ENCODE measurements at regions not wholly inside any gene's neighbourhood (a gene's known extent, or its start where the extent isn't known, plus 50 kb on each side); places are given as distances from the start of the nearest gene placed in this dataset.

DNA sequence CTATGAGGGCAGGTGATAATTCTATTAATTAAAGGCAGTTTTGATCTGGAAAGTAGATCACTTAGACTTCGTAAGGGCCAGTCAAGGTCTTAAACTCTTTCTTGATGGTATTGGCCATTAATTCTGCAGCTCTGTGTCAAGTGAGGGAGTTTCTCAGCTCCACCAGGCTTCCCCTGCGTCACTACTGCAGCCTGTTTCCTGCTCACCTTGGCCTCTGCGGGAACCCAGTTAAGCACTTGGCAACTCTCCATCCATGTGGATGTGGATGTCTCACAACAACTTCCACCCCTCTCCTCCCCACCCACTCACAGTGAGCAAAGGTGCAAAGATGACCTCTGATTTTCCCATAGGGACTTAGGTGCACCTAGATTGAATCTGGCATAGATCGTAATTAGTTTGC lies 191.6 kb downstream of the PLK2 start:
- TF ChIP-seq, protein P1, sequence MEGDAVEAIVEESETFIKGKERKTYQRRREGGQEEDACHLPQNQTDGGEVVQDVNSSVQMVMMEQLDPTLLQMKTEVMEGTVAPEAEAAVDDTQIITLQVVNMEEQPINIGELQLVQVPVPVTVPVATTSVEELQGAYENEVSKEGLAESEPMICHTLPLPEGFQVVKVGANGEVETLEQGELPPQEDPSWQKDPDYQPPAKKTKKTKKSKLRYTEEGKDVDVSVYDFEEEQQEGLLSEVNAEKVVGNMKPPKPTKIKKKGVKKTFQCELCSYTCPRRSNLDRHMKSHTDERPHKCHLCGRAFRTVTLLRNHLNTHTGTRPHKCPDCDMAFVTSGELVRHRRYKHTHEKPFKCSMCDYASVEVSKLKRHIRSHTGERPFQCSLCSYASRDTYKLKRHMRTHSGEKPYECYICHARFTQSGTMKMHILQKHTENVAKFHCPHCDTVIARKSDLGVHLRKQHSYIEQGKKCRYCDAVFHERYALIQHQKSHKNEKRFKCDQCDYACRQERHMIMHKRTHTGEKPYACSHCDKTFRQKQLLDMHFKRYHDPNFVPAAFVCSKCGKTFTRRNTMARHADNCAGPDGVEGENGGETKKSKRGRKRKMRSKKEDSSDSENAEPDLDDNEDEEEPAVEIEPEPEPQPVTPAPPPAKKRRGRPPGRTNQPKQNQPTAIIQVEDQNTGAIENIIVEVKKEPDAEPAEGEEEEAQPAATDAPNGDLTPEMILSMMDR (conservative IDR thresholded peaks at IDR 0.05): no peak
- H3K27ac ChIP-seq: no peak overlapping the region

DNA sequence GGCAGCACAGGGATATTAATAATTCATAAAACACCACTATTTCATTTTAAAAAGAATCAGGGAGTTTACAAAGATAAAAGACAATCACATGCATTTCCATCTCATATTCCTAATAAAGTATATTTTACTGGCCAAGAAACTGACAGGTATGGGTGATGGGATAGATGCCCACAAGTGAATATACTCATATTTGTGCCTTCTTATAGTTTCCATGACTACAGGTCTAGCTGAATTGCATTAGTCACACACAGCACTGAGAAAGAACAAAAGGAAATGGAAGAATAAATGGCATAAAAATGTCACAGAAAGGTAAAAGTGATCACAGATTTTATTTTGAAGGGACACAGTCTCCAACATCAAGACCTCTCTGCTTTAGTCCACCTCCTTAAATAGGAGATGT lies 193.5 kb downstream of the PLK2 start:
- TF ChIP-seq, protein P1 (conservative IDR thresholded peaks at IDR 0.05): no peak
- no peak overlapping the region for H3K27ac ChIP-seq

DNA sequence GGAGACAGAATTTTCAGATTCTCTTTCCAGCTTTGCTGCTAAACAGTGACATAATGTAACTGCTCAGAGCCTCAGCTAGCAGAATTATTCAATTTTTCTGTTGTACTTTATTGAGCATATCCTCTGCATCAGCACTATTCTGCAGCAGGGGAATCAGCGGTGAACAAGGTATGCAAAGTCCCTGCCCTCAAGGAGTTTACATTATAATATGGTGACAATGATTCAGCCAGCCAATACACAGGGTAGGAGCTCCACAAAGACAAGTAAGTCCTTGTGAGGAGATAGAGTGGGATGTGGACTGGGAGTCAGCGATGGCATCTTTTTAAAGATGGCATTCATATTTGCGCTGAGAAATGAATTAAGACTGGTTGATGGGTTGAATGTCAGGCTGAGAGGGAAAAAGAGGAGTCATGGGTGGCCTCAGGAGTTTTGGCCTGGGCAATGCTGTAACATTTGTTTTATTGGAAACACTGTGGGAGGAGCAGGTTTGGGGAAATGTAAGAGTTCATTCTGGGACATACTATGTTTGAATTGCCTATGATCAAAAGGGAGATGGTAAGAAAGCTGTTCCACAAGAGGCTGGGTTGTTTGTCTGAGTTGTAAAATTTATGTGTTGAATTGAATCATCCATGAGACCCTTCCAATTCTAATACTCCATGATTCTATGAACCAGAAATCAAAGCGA lies 194.5 kb downstream of the PLK2 start:
- H3K27ac ChIP-seq: peak overlapping the region; percentile 35
- TF ChIP-seq, protein P1 (conservative IDR thresholded peaks at IDR 0.05): no peak

DNA sequence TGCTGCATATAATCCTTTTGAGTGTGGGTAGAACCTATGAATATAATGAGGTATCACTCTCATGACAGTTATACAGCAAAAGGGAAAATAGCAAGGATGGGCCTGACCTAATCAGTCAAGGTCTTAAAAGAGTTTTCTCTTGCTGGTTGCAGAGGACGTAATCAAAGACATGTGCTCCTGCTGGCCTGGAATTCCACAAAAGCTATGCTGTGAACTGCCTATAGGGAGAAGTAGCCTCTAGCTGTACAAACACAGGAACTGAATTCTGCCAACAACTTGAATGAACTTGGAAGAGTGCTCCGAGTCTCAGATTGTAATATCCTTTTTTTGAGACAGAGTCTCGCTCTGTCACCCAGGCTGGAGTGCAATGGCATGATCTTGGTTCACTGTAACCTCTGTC lies 195.6 kb downstream of the PLK2 start:
- H3K27ac ChIP-seq: peak overlapping the region; percentile 35; the same call in 1 of the 2 replicates
- TF ChIP-seq, protein P1 (conservative IDR thresholded peaks at IDR 0.05): no peak

DNA sequence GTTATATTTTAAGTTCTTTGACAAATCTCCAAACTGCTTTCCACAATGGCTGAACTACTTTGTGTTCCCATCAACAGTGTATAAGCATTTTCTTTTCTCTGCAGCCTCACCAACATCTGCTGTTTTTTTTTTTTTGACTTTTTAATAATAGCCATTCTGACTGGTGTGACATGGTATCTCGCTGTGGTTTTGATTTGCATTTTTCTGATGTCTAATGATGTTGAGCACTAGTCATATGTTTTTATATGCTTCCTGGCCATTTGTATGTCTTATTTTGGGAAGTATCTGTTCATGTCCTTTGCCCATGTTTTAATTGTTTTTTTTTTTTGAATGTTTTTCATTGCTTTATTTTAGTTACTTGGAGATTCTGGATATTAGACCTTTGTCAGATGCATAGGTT lies 196.6 kb downstream of the PLK2 start:
- TF ChIP-seq, protein P1 (conservative IDR thresholded peaks at IDR 0.05): no peak
- H3K27ac ChIP-seq: no peak overlapping the region

DNA sequence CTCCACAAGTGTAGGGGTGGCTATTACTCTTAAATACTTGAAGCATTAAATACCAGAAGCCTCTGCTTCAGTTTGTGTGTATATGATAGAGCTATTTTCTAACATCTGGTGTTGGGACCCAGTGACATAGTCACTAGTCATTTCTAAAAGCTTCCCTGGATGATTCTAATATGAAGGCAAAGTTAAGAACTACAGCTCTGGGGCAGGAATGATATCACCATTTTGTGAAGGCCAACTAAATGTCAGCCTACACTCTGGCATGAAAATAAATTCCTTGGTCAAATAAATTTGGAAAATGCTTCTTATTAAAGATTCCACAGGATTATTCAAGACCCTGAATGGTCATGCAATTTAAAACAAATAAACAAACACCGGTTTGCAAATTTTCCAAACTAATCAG lies 197.7 kb downstream of the PLK2 start:
- no peak overlapping the region for H3K27ac ChIP-seq
- TF ChIP-seq, protein P1 (conservative IDR thresholded peaks at IDR 0.05): no peak

DNA sequence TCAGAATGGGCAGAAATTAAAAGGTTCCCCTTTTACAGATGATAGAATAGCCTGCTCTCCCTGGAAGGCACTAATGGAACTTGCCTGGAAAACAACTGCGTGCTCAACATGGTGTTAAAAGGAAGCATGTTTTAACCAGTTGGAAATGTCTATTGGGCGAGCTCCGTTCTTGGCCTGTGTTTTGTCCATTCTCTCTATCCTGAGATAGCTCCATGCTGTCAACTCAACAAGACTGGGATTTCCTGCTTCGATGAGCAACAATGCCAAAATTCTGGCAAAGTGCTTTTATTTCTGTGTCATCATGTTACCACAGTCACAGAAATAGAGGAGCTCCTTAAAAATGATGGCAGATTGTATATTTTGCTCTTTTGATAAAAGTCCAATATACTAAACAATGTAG lies 198.3 kb downstream of the PLK2 start:
- TF ChIP-seq, protein P1 (conservative IDR thresholded peaks at IDR 0.05): no peak
- H3K27ac ChIP-seq: no peak overlapping the region
